NCI-H2107 treated with DMSO at 0.1 percent for 48 hours (cell line): ENCODE measurements at regions not wholly inside any gene's neighbourhood (a gene's known extent, or its start where the extent isn't known, plus 50 kb on each side); places are given as distances from the start of the nearest gene placed in this dataset.
"Not testable (repeated sequence)": the region's sequence is repeated elsewhere in the genome, so short reads cannot be mapped to it uniquely, and the experiment has no call there.

ENCODE experiments used
- DNase-seq: peaks from one replicate; lab custom pipeline; 2025; ENCODE audit not compliant: unreplicated experiment; lab: John Stamatoyannopoulos, UW

DNA sequence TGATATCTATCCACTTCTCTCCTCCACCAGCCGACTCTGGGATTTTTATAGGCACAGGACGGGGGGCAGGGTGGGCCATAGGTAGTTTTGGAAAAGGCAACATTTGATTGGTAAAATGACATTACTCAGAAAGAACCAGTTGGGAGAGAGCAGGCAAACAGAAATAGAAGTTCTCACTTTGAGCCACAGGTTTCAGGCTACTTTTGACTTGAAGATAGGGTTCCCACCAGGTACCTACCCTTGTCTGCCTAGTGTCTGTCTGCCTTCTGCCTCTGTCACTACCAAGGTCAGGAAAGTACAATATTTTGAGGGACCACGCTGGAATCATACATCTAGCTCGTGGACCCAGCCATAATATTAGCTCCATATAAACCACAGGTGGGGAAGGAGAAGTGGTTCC lies 412.9 kb upstream of the GRM7 start:
- no peak for DNase-seq

DNA sequence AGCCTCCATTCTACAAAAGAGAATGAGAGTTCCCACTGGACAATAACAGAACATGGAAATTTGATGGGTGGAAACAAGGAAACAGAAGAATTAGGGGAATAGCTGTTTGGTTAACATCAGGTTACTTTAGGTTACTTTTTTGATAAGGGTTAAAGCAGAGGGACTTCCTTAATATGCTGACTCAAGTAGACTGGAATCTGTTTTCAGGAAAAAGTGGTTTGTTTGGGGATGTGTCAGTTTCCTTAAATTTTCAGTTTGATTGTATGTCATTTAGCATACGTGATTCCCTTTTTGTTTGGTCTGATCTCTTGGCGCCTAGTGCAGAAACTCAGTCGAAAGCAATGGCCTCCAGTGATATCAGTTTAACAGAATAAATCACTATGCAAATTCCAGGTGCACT lies 411.8 kb upstream of the GRM7 start:
- DNase-seq = no peak

DNA sequence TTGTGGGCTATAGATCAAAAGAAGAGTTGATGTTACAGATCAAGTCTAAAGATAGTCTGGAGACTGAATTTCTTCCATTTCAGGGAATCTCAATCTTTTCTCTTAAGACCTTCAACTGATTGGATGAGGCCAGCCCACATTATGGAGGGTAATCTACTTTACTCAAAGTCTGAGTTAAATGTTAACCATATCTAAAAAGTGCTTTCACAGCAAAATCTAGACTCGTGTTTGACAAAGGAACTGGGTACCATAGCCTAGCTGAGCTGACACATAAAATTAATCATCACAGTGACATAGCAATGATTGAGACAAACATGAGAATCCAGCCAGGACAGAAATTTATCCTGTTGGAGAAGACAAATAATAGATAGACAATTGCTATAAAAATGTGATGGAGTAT lies 407.9 kb upstream of the GRM7 start:
- DNase-seq = no peak

- DNase-seq = no peak
Measured at GRCh38 chr3:6455031-6455430, 405.9 kb upstream of the GRM7 start.

DNA sequence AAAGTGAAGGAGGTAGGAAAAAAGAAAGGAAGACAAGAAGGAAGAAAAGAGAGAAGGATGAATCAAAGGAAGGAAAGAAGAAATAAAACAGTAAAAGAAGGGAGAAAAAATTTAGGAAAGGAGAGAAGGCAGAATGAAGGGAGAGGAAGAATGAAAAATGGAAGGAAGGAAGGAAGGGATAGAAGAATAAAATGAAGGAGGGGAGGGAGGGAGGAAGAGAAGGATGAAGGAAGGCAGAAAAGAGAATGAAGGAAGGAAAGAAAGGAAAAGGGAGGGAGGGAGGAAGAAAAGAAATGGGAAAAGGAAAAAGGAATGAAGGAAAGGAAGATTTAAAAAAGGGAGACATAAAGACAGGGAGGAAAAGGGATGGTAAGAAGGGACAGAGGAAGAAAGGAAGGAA lies 393.7 kb upstream of the GRM7 start:
- no peak for DNase-seq

DNA sequence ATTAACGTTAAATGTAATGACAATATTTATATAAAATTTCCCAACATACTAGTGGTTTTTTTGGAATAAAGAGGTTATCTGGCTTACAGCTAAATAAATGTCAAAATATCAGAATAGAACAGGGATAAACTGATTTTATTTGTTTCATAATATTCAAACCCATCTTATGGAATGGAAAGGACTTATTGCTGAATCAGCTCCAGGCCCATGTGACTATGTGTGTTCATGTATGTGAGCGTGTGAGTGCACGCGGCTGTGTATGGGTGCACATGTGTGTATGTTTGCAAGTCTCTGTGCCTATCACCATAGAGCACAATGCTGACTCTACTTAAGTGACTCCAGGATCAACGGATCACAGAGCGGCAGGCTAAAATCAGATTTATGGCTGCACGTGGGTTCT lies 392.3 kb upstream of the GRM7 start:
- DNase-seq = no peak

- DNase-seq = no peak
Measured at GRCh38 chr3:6471744-6472143, 389.2 kb upstream of the GRM7 start.

- DNase-seq = not testable (repeated sequence)
Measured at GRCh38 chr3:6490487-6491327, 370.2 kb upstream of the GRM7 start.

- DNase-seq = no peak
Measured at GRCh38 chr3:6491768-6492167, 369.1 kb upstream of the GRM7 start.

DNA sequence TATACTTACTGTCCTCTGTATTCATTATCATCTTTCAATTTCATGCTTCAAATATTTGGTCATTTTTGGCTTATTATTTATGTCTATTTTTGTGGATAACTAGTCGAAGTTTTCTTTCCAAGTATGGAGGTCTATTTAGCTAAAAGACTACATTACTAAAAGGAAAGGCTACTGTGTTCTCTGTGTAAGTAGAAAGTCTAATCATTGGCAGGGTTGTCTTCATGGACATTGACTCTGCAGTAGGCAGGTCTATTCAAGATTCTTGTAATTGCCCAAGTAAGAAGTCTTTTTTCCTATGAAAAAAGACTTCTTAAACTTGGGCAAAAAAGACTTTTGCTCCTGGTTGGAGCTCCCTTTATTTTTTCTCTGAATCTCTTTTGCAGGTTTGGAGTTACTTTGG lies 368.6 kb upstream of the GRM7 start:
- no peak for DNase-seq

GRCh38 chr3:6498944-6499343 lies 362.0 kb upstream of the GRM7 start:
- DNase-seq = not testable (repeated sequence)

DNA sequence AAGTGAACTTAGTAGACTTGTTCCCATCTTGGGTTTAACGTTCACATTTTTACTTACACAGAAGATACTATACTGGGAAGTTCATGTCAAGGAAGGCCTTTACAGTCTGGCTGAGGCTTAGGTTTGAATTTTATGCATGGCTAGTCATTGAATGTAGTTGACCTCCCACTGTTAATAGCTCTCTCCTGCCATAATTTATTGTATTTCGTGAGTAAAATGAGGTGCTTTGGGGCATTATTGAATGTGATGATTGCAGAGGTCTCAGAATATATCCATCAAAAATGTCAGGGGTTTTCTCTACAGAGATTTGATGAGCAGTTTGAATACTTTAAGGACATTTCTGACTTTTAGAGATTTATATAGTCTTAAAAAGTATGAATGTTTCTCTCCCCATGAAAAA lies 356.6 kb upstream of the GRM7 start:
- DNase-seq = no peak

DNA sequence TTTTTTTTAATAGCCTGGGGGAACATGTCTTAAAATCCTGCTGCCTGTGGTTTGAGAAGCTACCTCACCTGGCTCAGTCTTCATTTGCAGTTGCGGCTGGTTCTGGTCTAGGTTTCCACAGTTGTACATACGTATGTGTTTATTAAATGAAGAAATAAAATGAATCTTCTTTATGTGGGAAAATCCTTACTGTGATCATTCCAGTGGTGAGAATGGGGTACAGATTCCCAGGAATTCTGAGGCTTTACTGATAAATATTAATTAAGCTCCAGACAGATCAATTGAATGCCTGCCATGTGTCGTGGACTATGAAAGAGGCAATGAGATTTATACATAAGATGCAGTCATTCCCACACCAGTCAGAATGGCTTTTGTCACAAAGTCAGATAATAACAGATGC lies 356.1 kb upstream of the GRM7 start:
- DNase-seq = no peak

- DNase-seq = no peak
Measured at GRCh38 chr3:6508410-6508759, 352.5 kb upstream of the GRM7 start.

- no peak for DNase-seq
Measured at GRCh38 chr3:6509576-6509975, 351.3 kb upstream of the GRM7 start.

- DNase-seq = no peak
Measured at GRCh38 chr3:6510713-6511112, 350.2 kb upstream of the GRM7 start.

- no peak for DNase-seq
Measured at GRCh38 chr3:6512172-6512800, 348.6 kb upstream of the GRM7 start.

DNA sequence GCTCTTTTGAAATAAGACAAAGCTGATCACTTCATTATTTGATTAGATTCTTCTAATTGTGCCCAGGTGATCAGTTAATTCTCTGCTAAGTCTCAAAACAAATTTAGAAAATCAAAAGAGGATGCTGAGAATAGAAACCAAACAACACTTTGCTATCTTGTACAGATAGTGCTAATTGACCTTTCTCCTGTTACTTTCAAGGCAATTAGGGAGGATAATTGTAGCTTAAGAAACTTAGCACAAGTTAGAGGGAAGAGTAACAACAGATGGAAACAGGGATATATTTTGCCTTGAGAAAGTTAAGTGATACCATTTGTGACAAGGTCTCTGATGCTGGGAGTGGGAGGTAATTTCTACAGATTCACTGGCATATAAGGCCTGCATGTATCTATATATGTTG lies 344.8 kb upstream of the GRM7 start:
- DNase-seq = no peak

DNA sequence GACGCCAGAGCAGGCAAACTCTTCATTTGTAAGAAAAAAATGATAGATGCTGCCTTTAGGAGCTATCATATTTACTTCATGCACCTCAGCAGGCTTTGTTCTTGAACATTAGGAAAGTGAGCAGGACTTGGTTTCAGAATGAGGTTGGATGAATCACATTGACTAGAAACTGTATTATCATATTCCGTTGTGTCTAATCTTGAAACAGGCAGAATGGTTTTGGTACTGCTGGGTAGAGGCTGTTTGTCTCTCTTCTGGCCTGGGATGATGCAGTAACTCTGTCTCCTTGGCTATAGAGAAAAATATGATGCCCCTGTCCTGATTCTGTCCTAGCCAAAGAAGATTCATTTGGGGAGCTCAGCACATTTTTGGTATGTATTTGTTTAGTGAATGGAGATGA lies 344.2 kb upstream of the GRM7 start:
- no peak for DNase-seq

DNA sequence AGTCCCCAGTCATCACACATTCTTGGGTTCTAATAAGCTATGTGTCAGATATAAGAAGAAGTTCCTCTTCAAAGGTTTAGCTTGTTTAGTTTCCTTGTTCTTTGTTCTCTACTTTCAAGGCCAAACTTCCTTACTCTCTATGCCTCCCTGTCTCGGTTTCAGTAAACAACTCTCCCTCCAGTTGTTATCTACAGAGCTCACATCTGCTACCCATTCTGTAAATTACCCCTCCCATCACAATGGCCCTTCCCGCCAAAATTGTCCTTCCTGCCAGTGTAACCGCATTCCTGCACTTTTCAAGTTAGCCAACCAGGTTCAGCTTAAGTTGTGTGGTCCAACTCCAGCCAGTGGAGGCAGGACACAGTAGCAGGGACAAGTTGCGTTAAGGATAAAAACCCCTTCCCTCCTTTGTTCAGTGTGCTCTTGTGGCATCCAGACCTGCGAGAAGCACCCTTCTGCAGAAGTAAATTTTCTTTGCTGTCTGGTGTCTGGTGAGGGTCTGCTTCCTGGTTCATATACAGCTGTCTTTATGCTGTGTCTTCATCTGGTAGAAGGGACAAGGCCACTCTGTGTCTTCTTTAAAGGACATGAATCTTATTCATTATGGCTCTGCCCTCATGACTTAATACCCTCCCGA lies 342.1 kb upstream of the GRM7 start:
- DNase-seq = no peak

- no peak for DNase-seq
Measured at GRCh38 chr3:6521369-6522113, 339.4 kb upstream of the GRM7 start.

GRCh38 chr3:6522191-6522590 lies 338.7 kb upstream of the GRM7 start:
- no peak for DNase-seq
